NCI-H526 (cell line): ENCODE measurements at regions not wholly inside any gene's neighbourhood (a gene's known extent, or its start where the extent isn't known, plus 50 kb on each side); places are given as distances from the start of the nearest gene placed in this dataset.
"Not testable (repeated sequence)": the region's sequence is repeated elsewhere in the genome, so short reads cannot be mapped to it uniquely, and the experiment has no call there.

ENCODE experiments used
- DNase-seq, 2 experiments: peaks; one replicate each; lab custom pipeline; 2025; lab: John Stamatoyannopoulos, UW

DNA sequence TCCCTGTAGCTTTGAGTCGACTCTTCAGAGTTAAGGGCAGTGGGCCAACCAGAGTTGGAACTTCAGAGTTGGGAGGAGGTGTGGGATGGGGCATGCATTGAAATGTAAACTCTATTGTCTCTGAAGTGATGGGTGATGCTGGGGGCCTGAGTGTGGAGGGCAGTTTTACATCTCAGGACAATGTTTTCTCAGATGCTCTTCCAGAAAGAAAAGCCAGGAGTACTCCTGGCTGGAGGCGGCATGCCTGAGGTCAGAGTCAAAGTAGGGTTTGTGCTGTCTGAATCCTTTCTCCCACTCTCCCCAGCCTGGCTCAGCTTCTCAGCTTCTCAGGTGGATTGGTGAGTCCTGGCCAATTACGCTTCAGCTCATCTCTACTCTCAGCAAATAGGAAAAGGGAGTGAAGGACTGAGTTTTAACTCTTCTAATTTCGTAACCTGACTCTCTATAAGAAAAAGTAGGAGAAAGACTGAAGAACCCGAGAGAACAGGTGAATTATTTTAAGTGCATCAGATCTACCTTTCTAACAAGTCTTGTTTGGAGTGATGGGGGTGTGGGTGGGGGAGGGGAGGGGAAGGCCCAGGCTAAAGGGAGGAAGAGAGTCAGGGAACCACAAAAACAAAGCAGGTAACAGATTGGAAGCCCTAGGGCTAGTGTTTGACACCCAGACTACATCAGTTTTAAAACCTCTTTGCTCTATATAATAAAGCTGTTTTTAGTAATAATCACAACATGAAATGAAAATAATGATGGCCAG lies 107.5 kb upstream of the PELI1 start:
- no peak for DNase-seq

DNA sequence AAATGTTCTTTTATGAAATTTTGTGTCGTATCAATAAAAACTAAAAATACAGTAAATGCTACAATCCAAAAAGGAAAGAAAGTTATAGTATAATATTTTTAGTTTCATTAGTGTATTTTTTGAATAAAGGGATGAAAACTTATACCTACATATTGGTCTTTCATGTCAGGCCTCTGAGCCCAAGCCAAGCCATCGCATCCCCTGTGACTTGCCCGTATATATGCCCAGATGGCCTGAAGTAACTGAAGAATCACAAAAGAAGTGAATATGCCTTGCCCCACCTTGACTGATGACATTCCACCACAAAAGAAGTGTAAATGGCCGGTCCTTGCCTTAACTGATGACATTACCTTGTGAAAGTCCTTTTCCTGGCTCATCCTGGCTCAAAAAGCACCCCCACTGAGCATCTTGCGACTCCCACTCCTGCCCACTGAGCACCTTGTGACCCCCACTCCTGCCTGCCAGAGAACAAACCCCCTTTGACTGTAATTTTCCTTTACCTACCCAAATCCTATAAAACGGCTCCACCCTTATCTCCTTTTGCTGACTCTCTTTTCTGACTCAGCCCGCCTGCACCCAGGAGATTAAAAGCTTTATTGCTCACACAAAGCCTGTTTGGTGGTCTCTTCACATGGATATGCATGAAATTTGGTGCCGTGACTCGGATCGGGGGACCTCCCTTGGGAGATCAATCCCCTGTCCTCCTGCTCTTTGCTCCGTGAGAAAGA lies 108.2 kb upstream of the PELI1 start:
- not testable (repeated sequence) for DNase-seq

DNA sequence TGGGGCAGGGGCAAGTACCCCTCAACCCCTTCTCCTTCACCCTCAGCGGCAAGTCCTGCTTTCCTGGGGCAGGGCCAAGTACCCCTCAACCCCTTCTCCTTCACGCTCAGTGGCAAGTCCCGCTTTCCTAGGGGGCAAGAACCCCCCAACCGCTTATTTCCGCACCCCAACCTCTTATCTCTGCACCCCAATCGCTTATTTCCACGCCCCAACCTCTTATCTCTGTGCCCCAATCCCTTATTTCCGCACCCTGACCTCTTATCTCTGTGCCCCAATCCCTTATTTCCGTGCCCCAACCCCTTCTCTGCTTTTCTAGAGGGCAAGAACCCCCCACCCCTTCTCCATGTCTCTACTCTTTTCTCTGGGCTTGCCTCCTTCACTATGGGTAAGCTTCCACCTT lies 109.2 kb upstream of the PELI1 start:
- not testable (repeated sequence) for DNase-seq

DNA sequence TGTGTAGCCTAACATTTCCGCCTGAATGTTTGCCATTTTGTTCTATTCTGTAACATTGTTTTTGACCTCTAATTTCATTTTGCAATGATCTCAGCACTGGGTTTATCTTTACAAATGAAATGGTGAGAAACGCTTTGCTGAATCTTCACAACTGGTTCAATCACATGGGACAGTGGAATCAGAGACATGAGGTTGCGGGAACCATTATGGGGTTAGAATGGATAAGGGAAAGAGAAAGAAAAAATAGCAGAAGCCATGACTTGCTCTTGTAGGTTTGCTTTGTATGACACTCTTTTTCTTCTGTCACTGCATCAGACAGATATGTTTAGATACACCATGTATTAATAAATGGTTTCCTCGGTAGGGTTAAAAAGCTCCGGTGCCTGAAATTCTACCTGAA lies 114.3 kb upstream of the PELI1 start:
- DNase-seq: no peak

DNA sequence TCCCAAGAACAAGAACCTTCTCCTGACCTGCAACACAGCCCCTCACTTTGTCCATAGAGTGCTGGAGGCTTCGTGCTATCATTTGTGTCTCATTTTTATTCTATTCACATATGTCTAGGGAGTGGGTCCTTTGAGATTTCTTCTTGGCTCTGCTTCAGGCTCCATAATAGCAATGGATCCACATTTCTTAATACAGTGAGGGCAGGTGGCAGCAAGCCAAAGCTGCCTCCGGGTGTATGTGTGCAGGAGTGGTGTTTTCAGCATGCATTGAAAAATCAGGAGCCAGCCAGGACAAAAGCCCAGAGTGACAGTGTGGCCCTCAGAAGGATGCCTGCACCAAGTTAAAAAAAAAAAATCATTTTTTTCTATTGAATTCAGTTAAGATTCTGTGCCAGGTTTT lies 115.1 kb upstream of the PELI1 start:
- no peak for DNase-seq

DNA sequence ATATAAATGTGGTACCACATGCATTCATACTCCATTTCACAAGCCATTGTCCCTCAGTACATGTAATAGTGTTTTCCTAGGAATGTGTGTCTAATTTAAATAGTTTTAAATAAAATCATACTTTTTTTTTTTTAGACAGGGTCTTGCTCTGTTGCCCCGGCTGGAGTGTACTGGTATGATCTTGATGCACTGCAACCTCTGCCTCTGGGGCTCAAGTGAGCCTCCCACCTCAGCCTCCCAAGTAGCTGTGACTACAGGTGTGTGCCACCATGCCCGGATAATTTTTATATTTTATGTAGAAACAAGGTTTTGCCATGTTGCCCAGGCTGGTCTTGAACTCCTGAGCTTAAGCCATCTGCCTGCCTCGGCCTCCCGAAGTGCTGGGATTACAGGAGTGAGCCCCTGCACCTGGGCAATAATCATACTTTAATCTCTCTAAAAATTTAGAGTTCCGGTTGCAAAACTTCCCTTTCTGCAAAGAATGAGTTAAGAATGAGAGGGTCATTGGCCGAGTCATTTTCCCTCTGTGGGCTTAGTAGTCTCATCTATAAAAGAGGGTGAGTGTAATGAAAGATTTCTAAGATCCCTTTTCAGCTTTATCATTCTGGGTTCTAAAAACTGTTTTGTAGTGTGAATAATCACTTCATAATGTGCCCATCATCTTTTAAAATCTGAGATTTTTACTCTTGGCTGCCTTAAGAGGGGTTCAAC lies 116.0 kb upstream of the PELI1 start:
- DNase-seq: no peak

DNA sequence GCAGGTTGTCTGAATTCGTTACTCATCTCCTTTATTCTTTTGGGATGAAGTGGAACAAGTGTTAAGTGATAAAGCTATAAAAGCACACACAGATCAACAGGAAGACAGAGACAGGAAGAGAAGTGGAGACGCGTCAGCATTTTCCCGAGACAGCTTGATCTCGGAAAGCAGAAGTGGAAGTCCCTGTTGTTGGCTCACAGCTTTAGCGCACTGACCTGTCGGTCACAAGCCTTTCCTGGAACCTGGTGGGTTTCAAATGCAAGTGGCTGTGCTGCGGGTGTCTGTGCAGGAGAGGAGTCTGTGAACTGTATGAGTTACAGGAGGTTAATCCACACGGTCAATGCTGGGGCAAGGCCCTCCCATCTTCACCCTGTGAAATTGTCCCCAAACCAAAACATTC lies 116.6 kb upstream of the PELI1 start:
- DNase-seq: no peak

DNA sequence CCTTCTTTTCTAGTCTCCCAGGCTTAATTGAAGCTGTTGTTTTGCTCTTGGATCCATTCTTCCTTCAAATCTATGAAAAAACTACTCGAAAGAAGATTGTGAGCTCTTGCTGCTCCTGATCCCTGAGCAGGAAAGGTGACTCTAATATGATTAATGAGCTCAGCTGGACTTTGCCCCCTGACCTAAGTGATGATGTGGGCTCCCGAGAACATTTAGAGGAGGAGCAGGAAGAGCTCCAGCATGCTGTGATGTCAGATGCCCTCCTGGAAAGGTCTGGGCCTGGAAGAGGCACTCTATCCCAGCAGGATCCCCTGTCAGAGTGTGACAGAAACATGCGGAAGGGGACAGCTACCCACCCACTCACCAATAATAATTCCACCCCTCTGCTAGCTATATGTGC lies 117.9 kb upstream of the PELI1 start:
- DNase-seq: peak in 1 of 2 experiments; percentile 24

DNA sequence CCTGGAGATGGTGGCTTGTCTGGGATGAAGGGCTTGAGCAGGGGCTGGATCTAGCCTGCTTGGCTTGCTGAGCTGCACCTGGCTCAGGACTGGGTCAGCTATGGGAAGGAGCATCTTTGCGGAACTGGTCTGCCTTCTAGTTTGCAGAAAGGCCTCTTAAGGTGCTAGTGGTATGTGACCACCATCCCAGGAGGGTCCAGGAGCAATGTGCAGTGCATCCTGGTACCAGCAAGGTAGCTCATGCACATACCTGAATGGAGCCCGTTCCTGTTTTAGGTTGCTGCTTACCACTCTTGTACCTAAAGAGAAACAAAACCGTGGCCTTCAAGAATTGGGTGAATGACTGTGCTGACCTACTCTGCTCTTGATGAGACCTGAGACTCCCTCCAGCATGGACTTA lies 118.6 kb upstream of the PELI1 start:
- no peak for DNase-seq

DNA sequence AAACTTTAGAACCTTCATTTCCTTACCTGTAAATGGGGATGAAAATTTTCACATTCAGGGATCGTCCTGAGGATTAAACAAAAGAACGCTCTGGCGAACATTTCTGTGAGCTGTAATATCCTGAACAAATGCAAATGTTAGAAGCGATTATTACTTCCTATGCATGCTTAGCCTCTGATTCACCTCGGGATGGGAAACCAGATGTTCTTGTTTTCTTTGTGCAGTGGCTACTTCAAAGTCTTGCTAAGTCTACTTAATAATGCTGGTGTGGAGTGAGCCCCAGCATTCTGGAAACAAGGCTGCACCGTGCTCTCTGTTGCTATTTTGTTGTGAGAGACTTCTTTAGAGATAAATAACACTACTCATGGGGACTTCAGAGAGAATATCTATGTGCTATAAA lies 119.1 kb upstream of the PELI1 start:
- DNase-seq: peak in 1 of 2 experiments; percentile 41

DNA sequence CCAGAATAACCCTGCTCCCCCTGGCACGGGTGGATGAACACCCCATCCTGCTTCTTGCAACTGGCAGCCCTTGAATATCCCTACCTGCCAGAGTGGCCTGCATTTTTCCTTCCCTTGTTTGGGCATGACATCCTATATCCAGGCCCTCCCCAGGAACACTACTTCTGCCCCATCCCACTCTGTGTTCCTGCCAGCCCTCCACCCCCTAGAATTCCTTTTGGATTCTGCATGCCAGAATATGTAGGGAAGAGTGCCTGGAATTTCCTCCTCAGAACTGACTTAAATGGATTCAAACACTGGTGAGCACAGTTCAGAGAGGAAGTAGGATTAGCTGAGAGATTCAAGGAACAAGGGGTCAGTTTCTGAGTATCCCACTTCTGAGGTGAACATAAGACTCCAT lies 123.5 kb upstream of the PELI1 start:
- no peak for DNase-seq

DNA sequence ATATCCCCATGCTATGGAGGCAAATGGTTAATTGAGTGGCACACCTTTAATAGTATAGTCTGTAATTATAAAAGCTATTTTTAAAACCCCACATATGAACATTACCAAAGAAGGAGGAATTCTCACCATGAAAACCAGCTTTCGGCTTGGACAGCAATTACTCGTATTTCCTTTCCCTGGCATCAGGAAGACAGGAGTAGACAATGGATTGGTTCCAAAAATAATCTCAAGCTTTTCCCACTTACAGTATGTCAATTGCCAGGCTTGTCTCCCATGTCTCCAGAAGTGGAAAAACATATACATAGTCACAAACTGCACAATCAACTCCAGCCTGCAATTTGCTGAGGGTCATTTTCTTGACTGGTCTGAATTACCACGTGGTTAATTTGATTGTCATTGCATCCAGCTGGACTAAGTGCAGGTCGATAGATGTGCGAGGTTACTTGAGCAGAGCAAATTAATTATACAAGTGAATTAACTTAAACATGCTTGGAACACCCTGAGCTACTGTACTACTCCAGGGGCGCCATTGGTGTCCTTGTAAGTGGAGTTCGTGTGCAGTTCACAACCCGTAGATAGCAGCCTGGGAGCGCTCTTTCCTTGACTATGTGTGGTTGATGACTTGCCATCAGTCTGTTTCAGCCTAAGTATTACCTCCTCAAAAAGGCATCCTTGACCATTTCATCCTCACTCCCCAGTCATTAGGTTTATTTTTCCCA lies 124.3 kb upstream of the PELI1 start:
- no peak for DNase-seq

DNA sequence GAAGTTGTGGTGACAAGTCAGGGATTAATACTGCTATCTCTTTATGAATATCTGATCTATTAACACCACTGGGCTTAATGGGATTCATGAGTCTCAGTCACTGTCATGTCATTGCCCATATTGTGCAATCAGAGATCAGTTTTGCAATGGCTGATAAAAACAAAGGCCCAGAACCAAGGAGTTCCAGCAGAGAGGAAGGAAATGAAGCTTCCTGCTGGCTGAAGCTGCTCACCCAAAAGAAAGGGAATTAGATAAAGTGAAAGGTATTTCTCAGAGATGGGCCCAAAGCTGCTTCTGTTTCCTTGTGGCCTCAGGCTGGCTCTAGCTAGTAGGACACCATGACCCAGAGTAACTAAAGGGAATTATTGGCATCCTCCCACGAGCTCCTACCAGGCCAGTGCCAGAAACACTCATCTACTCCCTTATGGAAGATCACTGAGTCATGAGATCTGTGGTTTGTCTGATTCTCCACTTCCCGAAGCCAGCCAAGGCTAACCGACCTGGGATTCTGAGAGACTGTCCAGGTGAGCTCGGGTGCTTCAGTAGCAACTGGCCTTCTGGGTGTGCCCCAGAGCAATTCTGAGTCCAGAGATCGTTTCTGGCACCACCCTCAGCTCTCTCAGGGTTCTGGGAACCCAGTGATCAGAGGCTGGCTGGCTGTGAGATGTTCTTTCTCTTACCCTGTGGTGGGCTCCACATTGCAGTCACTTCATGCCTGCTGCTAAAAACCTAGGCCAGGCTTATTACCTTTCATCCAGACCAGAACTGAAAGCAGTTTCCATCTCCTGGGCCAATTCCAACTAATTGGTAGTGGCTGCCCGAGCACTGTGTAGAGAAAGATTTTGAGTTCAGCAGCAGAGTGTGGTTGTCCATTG lies 129.5 kb upstream of the PELI1 start:
- DNase-seq: no peak

DNA sequence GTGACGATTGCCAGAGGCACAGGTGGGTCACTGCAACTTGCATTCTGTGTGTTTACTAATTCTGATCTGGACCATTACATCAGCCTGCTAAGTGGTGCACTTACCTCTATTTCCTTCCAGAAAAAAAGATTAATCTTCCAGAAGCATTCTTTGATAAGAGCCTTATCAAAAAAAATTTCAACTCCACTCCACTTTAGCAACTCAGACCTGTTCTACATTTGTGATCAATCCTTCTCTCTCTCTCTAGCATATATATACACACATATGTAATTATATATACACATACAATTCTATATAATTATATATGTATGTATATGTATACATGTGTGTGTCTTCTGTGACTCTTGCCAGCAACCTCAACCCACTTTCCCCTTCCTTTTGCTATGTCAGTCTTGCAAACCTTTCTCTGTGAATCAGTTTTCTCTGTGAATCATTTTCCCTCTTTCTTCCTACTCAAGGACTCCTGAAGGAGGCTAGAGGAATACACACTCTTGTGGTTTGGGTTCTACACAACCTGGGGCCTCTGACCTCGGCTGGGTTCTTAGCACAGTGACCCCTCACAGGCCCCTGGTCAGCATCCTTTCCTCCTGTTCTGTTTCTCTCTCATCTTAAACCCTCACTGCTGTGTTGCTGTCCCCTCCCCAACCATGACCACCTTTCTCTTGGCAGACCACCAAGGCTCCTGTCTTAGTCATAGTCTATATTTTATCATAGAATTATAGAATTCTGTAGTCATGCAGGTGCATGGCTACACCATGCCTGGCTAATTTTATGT lies 130.4 kb upstream of the PELI1 start:
- DNase-seq: no peak

DNA sequence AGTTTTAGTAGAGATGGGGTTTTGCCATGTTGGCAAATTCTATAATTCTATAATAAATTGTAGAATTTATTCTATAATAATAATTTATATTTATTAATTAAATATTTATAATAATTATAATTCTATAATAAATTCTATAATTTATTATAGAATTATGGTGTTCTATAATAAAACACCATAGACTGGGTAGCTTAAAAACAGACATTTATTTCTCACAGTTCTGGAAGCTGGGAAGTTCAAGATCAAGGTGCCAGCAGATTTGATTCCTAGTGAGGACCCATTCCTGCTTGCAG lies 130.9 kb upstream of the PELI1 start:
- no peak for DNase-seq

DNA sequence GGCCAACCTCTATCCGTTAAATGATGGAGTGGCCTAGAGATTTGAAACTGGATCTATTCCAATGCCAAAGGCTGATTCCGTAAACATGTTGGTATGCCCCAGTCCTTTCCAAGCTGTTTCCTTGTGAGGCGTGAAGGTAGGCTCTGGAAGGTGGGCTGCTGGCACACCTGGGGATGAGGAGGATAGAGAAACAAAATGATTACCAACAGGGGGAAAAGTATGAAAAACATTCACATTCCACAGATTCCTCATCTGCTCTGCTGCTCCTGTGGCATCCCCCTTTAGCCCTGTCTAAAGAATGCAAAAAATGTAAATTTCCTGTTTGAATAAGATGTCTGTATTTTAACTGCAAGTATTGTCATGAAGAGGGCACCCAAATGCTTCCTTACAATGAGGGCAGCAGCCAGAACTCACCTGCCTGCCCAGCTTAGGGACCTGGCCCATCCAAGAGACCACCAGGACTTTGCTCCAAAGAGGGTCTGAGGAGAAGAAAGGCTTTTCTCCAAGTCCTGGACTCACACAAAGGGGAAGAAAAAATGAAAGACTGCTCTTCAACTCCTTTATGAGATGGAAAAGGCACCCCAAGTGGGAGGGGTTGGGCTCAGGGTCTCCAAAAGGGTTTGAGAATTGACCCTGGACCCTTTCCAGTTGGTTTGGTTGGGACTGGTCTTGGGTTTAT lies 132.3 kb upstream of the PELI1 start:
- DNase-seq: no peak

DNA sequence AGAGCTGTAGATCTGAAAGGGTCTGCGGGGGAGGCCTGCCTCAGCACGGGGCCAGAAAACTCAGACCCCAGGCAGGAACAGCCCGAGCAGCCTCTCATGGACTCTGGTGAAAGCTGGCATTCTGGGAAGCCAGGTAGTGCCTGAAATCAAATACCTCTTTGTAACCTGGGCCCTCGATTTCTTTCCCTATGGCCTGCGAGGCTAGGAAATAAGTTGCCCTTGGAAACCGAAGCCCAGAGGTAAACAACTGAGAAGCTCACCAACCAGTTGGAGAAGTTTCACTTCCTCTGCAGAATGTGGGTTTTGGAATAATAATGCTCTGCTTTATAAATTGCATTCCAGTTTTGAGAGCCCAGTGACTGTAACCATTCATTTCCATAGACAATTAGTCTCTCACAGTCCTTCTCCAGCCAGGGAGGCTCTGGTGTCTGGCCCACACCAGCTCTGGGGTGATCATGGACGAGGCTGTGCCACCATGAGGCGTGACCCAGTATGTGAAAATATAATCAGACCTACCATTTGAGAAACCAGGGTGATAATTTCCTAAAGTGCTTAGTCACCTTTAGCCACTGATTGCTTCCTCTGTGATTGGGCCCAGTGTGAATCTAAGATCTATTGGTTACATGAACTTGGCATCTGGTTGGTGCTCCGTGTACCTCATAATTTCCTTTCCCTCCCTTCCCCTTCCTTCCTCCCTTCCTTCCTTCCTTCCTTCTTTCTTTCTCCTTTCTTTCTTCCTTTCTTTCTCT lies 133.1 kb upstream of the PELI1 start:
- peak; percentile 62 to 66 for DNase-seq

DNA sequence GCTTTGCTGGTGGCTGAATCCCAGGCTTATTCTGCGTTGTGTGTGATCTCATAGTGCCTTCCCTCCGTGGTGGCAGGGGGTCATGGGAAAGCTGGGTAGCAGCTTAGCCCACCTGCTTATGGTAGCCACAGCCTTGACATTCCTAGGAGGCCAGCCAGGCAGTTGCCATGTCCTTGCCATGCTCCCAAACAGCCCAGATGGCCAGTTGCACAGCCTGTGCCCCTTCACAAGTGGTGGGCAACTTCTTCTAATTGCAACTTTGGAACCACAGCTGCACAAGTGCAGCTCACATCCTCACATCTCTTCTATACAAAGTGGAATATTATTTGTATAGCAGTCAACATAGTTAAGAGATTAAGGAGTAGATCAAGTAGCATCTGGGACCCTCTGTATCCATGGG lies 136.6 kb upstream of the PELI1 start:
- not testable (repeated sequence) for DNase-seq

DNA sequence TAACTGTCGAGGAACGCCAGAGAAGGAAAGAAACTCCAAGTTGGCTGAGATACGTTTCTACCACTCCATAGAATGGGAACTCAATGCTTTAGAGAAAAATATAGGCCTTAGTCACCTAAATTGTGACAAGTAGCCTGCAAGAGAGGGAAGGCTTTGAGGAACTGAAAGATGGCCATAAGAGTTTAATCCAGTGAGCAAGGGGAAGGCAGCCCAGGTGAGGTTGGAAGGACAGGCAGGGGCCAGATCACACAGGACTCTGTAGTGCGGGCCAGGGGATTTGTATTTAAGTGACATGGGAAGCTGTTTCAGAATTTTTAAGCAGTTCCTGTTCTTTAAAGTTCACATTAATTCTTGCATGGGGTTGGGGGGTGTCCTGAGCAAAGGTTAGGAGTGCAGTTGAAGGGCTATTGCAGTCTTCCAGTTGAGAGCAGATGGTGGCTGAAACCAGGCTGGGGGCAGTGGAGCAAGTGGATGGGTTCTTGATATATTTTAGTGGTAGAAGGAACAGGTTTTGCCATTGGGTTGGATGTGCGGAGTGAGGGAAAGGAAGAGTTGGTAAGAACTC lies 138.9 kb upstream of the PELI1 start:
- DNase-seq: no peak
